UCSD-AML1 (cell line): ENCODE measurements at regions not wholly inside any gene's neighbourhood (a gene's known extent, or its start where the extent isn't known, plus 50 kb on each side); places are given as distances from the start of the nearest gene placed in this dataset.
A peak's percentile ranks its signal among the peaks of the same experiment; 100 is the strongest.
"Not testable (repeated sequence)": the region's sequence is repeated elsewhere in the genome, so short reads cannot be mapped to it uniquely, and the experiment has no call there.

Experiments used
- DNase-seq: peaks from one replicate; lab custom pipeline; 2025; ENCODE audit not compliant: unreplicated experiment; lab: John Stamatoyannopoulos, UW

DNA sequence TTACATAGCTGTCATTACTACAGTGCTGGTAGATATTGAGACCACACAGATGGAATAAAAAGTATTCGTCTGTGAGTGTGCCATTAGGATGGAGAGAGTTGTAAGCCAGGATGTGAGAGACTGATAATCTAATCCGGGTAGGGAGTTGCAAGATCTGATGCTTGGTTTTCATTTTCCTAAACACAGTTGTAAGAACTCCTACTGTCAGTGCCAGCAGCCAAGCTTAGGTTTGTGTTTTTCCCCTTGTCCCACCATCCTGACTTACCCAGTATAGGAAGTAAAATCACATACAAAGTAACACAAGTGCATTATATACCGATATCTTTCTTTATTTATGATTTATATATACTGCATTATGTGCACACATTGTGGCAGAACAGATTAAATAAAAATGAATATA is 726.4 kb upstream of the PCDH20 start:
- DNase-seq, result no peak

GRCh38 chr13:62139597-62139996 is 723.9 kb upstream of the PCDH20 start:
- no peak for DNase-seq

GRCh38 chr13:62137629-62138405 is 722.2 kb upstream of the PCDH20 start:
- DNase-seq, result no peak

DNA sequence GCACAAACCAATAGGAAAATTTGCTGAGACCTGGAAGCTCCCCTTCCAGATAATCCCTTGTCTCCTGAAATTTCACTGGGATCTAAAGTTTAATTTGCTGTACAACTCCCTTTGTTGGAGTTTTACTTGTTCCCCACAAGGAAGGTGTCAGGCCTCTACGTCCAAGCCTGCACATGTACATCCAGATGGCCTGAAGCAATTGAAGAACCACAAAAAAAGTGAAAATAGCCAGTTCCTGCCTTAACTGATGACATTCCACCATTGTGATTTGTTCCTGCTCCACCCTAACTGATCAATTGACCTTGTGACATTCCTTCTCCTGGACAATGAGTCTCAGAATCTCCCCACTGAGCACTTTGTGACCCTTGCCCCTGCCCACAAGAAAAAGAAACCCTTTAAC is 716.0 kb upstream of the PCDH20 start:
- DNase-seq, result no peak

DNA sequence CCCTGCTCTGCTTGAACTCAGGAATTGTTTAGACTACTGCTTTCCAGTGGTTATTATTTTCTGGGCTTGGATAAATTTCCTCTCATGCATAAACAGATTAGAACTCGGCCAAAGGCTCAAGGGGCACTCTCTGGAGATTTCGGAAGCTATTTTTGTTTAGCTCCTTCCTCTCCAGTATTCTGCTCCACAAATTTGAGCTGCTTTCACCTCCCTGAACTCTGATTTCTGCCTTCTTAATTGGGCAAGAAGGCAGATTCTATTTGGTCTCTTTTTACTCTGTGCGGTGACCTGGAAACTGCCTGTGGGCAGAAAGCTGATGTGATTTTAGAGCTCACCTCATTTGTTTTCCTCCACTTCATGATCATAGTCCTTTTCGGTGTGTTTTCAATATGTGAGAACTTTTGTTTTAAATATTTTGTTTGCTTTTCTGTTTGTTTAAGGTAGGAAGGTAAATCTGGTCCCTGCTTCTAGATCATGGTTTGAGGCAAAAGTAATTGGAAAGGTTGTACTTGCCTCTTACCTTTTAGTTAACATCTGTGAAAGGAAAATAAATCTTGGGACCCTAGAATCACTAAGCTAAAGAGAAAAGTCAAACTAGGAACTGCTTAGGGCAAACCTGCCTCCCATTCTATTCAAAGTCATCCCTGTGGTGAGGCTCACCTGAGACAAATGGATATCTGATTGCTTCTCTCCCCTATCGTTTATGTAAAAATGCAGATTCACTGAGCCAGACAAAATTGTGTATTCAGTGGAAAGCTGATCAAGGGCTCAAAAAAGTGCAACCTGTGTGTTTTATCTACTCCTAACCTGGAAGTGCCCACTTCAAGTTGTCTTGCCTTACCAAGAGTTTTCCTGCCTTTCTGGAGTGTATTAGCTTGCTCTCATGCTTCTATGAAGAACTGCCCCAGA is 714.7 kb upstream of the PCDH20 start:
- no peak for DNase-seq

- no peak for DNase-seq
Measured at GRCh38 chr13:62129000-62129551, 713.4 kb upstream of the PCDH20 start.

DNA sequence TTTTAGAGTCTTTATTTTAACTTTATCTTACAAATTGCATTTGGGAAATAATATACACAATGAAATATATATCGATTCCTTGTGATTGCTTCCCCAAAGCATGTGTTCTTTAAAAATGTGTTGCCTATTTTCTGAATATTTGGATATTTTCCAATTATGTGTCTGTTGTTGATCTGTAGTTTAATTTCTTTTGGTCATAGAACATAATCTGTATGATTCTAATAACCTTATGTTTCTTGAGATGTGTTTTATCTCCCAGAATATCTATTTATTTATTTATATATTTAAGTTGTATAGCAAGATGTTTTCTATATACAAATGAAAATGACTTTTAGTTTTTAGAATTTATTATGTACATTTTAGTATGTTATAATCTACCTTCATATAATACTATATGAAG is 710.8 kb upstream of the PCDH20 start:
- no peak for DNase-seq

- no peak for DNase-seq
Measured at GRCh38 chr13:62125451-62125850, 709.8 kb upstream of the PCDH20 start.

- no peak for DNase-seq
Measured at GRCh38 chr13:62123409-62123808, 707.8 kb upstream of the PCDH20 start.

DNA sequence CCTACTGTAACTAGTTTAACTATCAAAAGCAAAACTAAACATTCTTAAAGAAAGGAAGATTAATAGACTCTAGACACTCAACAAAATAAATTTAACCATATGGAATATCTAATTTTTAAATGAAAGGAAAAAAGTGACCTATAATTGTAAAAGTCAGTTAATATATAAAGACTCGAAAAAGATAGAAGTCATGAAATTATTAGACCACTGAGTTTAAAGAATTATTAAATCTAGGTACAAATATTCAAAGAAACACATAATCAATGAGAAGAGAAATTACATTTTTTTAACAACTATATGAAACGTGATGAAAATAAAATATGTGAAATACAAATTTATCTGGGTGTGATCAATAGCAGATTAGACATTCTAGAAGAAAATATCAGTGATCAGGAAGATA is 706.8 kb upstream of the PCDH20 start:
- DNase-seq, result no peak

GRCh38 chr13:62119739-62120700 is 704.4 kb upstream of the PCDH20 start:
- DNase-seq, result no peak

GRCh38 chr13:62115831-62116230 is 700.2 kb upstream of the PCDH20 start:
- peak; percentile 6 for DNase-seq

- DNase-seq, result no peak
Measured at GRCh38 chr13:62113179-62113578, 697.5 kb upstream of the PCDH20 start.

DNA sequence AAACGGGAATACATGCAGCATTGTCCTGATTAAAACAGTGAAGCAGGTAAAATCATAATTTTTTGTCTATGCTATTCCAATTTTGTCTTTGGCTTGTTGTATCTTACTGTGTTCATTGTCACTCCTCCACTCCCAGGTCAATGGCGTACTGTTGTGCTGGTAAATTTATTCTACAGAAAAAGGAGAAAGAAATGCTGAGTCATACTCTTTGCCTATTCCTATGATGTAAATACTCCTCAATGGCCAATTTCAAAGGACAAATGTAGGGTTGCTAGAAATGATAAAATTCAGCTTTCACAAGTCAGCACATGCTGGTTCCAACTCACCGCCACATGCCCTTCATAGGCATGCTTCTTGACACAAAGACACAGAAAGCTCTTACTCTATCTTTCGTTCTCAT is 694.4 kb upstream of the PCDH20 start:
- DNase-seq, result no peak

- DNase-seq, result not testable (repeated sequence)
Measured at GRCh38 chr13:62104136-62104535, 688.5 kb upstream of the PCDH20 start.

GRCh38 chr13:62096652-62097051 is 681.0 kb upstream of the PCDH20 start:
- no peak for DNase-seq

DNA sequence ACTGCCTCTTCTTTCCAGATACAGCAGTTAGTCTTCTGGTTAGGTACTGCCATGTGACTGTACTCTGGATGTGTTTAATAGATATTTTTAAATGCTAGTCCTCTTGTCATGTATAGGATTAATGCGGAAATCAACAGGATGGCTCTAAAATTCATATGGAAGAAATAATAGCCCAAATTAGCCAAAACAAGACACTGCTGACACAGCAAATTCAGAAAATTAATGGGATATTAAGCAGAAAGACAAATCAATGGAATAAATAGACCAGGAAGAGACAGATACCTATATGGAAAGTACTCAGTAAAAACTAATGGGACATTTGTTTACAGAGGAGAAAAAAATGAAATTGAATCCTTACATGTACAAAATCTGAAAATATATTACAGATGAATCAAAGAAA is 679.3 kb upstream of the PCDH20 start:
- DNase-seq, result no peak

GRCh38 chr13:62093984-62094780 is 678.5 kb upstream of the PCDH20 start:
- DNase-seq, result no peak

GRCh38 chr13:62092949-62093348 is 677.3 kb upstream of the PCDH20 start:
- DNase-seq, result no peak

GRCh38 chr13:62092536-62092935 is 676.9 kb upstream of the PCDH20 start:
- DNase-seq, result no peak
